HFF-Myc (cell line): ENCODE measurements at regions not wholly inside any gene's neighbourhood (a gene's known extent, or its start where the extent isn't known, plus 50 kb on each side); places are given as distances from the start of the nearest gene placed in this dataset.

Experiments used
- DNase-seq: peaks from one replicate; pipeline ENCODE4 v3.0.0-alpha.2; 2011; ENCODE audit warnings: low read depth; ENCODE audit errors: extremely low read depth
- H3K4me3 ChIP-seq: replicated peaks from 2 replicates; pipeline ENCODE4 v1.5.1; 2011; ENCODE audit warnings: low read depth, mild to moderate bottlenecking, control low read depth, low read length
- CTCF ChIP-seq: IDR thresholded peaks from 2 replicates; pipeline ENCODE4 v1.5.1; 2012; ENCODE audit warnings: mild to moderate bottlenecking, low read depth, low read length, control low read depth; ENCODE audit errors: missing control alignments

GRCh38 chr18:55138401-55138800 is 179.1 kb upstream of the CCDC68 start:
- TF ChIP-seq CTCF, result no peak

GRCh38 chr18:55137602-55138001 is 178.3 kb upstream of the CCDC68 start:
- no peak for DNase-seq
- H3K4me3 ChIP-seq, result no peak overlapping the region
- TF ChIP-seq CTCF, result no peak

More at GRCh38 chr18:55138401-55138800, 179.1 kb upstream of the CCDC68 start:
- H3K4me3 ChIP-seq, result no peak overlapping the region
- DNase-seq, result no peak

- H3K4me3 ChIP-seq, result no peak overlapping the region
- DNase-seq, result no peak
- TF ChIP-seq CTCF, result no peak
These were observed 177.6 kb upstream of the CCDC68 start for GRCh38 chr18:55136864-55137263.

GRCh38 chr18:55136258-55136657 is 177.0 kb upstream of the CCDC68 start:
- no peak overlapping the region for H3K4me3 ChIP-seq
- DNase-seq, result no peak
- no peak for TF ChIP-seq CTCF

- TF ChIP-seq CTCF, result no peak
- no peak overlapping the region for H3K4me3 ChIP-seq
- no peak for DNase-seq
These were observed 174.1 kb upstream of the CCDC68 start for GRCh38 chr18:55133378-55133777.

- no peak for TF ChIP-seq CTCF
- no peak for DNase-seq
- H3K4me3 ChIP-seq, result no peak overlapping the region
These were observed 169.2 kb upstream of the CCDC68 start for GRCh38 chr18:55128437-55128836.

- no peak overlapping the region for H3K4me3 ChIP-seq
- TF ChIP-seq CTCF, result no peak
- peak; percentile 54 for DNase-seq
These were observed 165.0 kb upstream of the CCDC68 start for GRCh38 chr18:55124078-55124763.
